ENCODE measurements at regions not wholly inside any gene's neighbourhood (a gene's known extent, or its start where the extent isn't known, plus 50 kb on each side); places are given as distances from the start of the nearest gene placed in this dataset.

GRCh38 chr2:207337234-207338219 lies 171.8 kb upstream of the KLF7 start:
- TF ChIP-seq CTCF (IDR thresholded peaks at IDR 0.05) = no peak
- Mint-ChIP-seq H3K27me3 (ENCODE audit: low read depth in 2 of 2) (peaks cover 0 to 3% of the 10 kb centered on the region in 2 donors), H3K36me3 (no peaks in the 10 kb centered on the region), H3K9me3 (no peaks in the 10 kb centered on the region), H3K27ac (peak overlapping the region in 1 of 2 donors; percentile 42), H3K4me3 (no peak overlapping the region), H3K4me1 (peaks cover 6 to 11% of the 10 kb centered on the region in 2 donors)
- H3K4me3 ChIP-seq (ENCODE audit: low read length) = no peak overlapping the region
- WGBS (ENCODE audit: insufficient coverage) = 60% methylated on average over 2 of the region's 6 CpGs
- intact Hi-C loops (cut with micrococcal nuclease) = no loop called here
- DNase-seq (peak in 1 of 2 donors; percentile 26), ATAC-seq (peak in 2 of 3 donors; percentile 42 to 70)
- H3K27ac ChIP-seq (ENCODE audit: low read length) = no peak overlapping the region
- H3K27me3 ChIP-seq (ENCODE audit: control insufficient read depth, insufficient read depth, low read length) = no peaks in the 10 kb centered on the region
- H3K4me1 ChIP-seq (ENCODE audit: control insufficient read depth, insufficient read depth, low read length) = no peaks in the 10 kb centered on the region
- no peaks in the 10 kb centered on the region for H3K36me3 ChIP-seq (ENCODE audit: control insufficient read depth, insufficient read depth, low read length)
- H3K9me3 ChIP-seq (ENCODE audit: control insufficient read depth, insufficient read depth, low read length) = no peaks in the 10 kb centered on the region

GRCh38 chr2:207338220-207338607 lies 172.5 kb upstream of the KLF7 start:
- ATAC-seq (no peak), DNase-seq (no peak)
- Histone ChIP-seq H3K4me3 (ENCODE audit: low read length) (no peak overlapping the region), H3K9me3 (ENCODE audit: control insufficient read depth, insufficient read depth, low read length) (no peaks in the 10 kb centered on the region), H3K27ac (ENCODE audit: low read length) (no peak overlapping the region), H3K27me3 (ENCODE audit: control insufficient read depth, insufficient read depth, low read length) (no peaks in the 10 kb centered on the region), H3K36me3 (ENCODE audit: control insufficient read depth, insufficient read depth, low read length) (no peaks in the 10 kb centered on the region), H3K4me1 (ENCODE audit: control insufficient read depth, insufficient read depth, low read length) (no peaks in the 10 kb centered on the region)
- H3K27me3 Mint-ChIP-seq (ENCODE audit: low read depth in 2 of 2) = peaks cover 0 to 3% of the 10 kb centered on the region in 2 donors
- H3K4me3 Mint-ChIP-seq = no peak overlapping the region
- intact Hi-C loops (cut with micrococcal nuclease) = no loop called here
- no peaks in the 10 kb centered on the region for H3K9me3 Mint-ChIP-seq
- 87% methylated on average over 3 of the region's 3 CpGs for WGBS (ENCODE audit: insufficient coverage)
- no peak for TF ChIP-seq CTCF (IDR thresholded peaks at IDR 0.05)
- H3K4me1 Mint-ChIP-seq = peaks cover 6 to 11% of the 10 kb centered on the region in 2 donors
- H3K27ac Mint-ChIP-seq = no peak overlapping the region
- no peaks in the 10 kb centered on the region for H3K36me3 Mint-ChIP-seq

GRCh38 chr2:207338610-207339009 lies 172.9 kb upstream of the KLF7 start:
- no peak overlapping the region for H3K27ac Mint-ChIP-seq
- Histone ChIP-seq H3K9me3 (ENCODE audit: control insufficient read depth, insufficient read depth, low read length) (no peaks in the 10 kb centered on the region), H3K4me1 (ENCODE audit: control insufficient read depth, insufficient read depth, low read length) (no peaks in the 10 kb centered on the region), H3K27me3 (ENCODE audit: control insufficient read depth, insufficient read depth, low read length) (no peaks in the 10 kb centered on the region), H3K36me3 (ENCODE audit: control insufficient read depth, insufficient read depth, low read length) (no peaks in the 10 kb centered on the region), H3K27ac (ENCODE audit: low read length) (no peak overlapping the region), H3K4me3 (ENCODE audit: low read length) (no peak overlapping the region)
- DNase-seq (no peak), ATAC-seq (no peak)
- no peak for TF ChIP-seq CTCF (IDR thresholded peaks at IDR 0.05)
- intact Hi-C loops (cut with micrococcal nuclease) = no loop called here
- no peaks in the 10 kb centered on the region for H3K36me3 Mint-ChIP-seq
- H3K27me3 Mint-ChIP-seq (ENCODE audit: low read depth in 2 of 2) = peaks cover 0 to 3% of the 10 kb centered on the region in 2 donors
- H3K4me3 Mint-ChIP-seq = no peak overlapping the region
- H3K4me1 Mint-ChIP-seq = peaks cover 6 to 11% of the 10 kb centered on the region in 2 donors
- H3K9me3 Mint-ChIP-seq = no peaks in the 10 kb centered on the region
- WGBS (ENCODE audit: insufficient coverage) = 100% methylated on average over 1 of the region's 3 CpGs

Measured in natural killer cell (primary cell).